MCF 10A (cell line): ENCODE measurements at regions not wholly inside any gene's neighbourhood (a gene's known extent, or its start where the extent isn't known, plus 50 kb on each side); places are given as distances from the start of the nearest gene placed in this dataset.

ENCODE experiments used
- BruUV-seq: library from RNA; stranded (reverse); fragments of 400-500 nt; replicated peaks from 2 replicates; lab custom pipeline; 2021; lab: Mats Ljungman, UMichigan
- CTCF ChIA-PET: fragments of 300-600 bp; sonication (Branson Sonifier 250); formaldehyde crosslinking; extraction: SDS; loops from one replicate; lab custom pipeline; 2021; ENCODE audit warnings: antibody characterized with exemption, inconsistent platforms; lab: Yijun Ruan, JAX
- POLR2A ChIA-PET: fragments of 300-600, 350-650 bp; sonication (Branson Sonifier 250); formaldehyde crosslinking; extraction: SDS; loops from one replicate; lab custom pipeline; 2020; ENCODE audit warnings: antibody characterized with exemption, inconsistent platforms; lab: Yijun Ruan, JAX
- DNase-seq: peaks from one replicate; pipeline ENCODE4 v3.0.0-alpha.2; 2018; ENCODE audit not compliant: unreplicated experiment
- H3K27ac Mint-ChIP-seq: one replicate; pipeline ENCODE4 v1.8.0; 2022; ENCODE audit warnings: mild to moderate bottlenecking, low read depth, mixed read lengths; ENCODE audit not compliant: unreplicated experiment
- H3K27me3 Mint-ChIP-seq: one replicate; pipeline ENCODE4 v1.8.0; 2022; ENCODE audit warnings: mixed read lengths; ENCODE audit not compliant: insufficient read depth, unreplicated experiment
- H3K36me3 Mint-ChIP-seq: one replicate; pipeline ENCODE4 v1.8.0; 2022; ENCODE audit warnings: mild to moderate bottlenecking, moderate library complexity, mixed read lengths; ENCODE audit not compliant: insufficient read depth, unreplicated experiment
- H3K4me1 Mint-ChIP-seq: one replicate; pipeline ENCODE4 v1.8.0; 2022; ENCODE audit warnings: mixed read lengths; ENCODE audit not compliant: insufficient read depth, unreplicated experiment
- H3K4me3 Mint-ChIP-seq: one replicate; pipeline ENCODE4 v1.8.0; 2022; ENCODE audit warnings: mild to moderate bottlenecking, moderate library complexity, mixed read lengths; ENCODE audit not compliant: unreplicated experiment
- H3K9me3 Mint-ChIP-seq: one replicate; pipeline ENCODE4 v1.8.0; 2022; ENCODE audit warnings: mixed read lengths; ENCODE audit not compliant: unreplicated experiment
- intact Hi-C: fragments of 100-400 bp; cut with micrococcal nuclease; formaldehyde crosslinking; loops from 2 replicates; pipeline ENCODE4 v1.14.1; 2022
- TF ChIP-seq, protein P1 (sequence below): fragments of 200-600 bp; IDR thresholded peaks from one replicate; pipeline ENCODE4 v1.8.0; 2022; ENCODE audit warnings: antibody characterized with exemption, mild to moderate bottlenecking; ENCODE audit not compliant: unreplicated experiment

DNA sequence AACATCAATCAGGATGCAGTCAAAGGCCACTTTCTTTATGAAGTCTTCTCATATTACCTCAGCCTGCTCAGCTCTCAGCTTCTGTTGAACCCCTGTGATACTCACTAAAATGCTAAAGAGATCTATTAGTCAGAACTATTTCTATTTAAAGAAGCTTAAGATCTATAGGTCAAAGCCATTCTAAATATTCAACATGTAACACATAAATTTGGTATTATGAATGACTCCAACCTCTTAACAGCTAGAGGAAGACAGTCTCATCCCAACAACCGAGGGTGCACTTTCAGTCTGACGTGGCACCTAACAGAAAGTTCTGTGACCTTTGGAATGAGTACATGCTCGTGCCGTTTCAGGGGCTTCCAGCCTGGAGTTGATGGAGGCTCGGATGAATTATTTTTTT lies 301.5 kb upstream of the VLDLR start:
- no peak for DNase-seq
- POLR2A ChIA-PET = interaction anchor here (0.7 kb wide), 1 partner anchor 26 kb away, joined by 3 read pairs; no protein-coding TSS in a partner anchor
- Mint-ChIP-seq H3K4me3 (no peak overlapping the region), H3K9me3 (peaks cover 7% of the 10 kb centered on the region), H3K27me3 (no peaks in the 10 kb centered on the region), H3K4me1 (no peaks in the 10 kb centered on the region), H3K36me3 (no peaks in the 10 kb centered on the region), H3K27ac (no peak overlapping the region)
- TF ChIP-seq, protein P1, sequence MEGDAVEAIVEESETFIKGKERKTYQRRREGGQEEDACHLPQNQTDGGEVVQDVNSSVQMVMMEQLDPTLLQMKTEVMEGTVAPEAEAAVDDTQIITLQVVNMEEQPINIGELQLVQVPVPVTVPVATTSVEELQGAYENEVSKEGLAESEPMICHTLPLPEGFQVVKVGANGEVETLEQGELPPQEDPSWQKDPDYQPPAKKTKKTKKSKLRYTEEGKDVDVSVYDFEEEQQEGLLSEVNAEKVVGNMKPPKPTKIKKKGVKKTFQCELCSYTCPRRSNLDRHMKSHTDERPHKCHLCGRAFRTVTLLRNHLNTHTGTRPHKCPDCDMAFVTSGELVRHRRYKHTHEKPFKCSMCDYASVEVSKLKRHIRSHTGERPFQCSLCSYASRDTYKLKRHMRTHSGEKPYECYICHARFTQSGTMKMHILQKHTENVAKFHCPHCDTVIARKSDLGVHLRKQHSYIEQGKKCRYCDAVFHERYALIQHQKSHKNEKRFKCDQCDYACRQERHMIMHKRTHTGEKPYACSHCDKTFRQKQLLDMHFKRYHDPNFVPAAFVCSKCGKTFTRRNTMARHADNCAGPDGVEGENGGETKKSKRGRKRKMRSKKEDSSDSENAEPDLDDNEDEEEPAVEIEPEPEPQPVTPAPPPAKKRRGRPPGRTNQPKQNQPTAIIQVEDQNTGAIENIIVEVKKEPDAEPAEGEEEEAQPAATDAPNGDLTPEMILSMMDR = no peak
- CTCF ChIA-PET = interaction anchor here (1.0 kb wide), 1 partner anchor 137 kb away, joined by 5 read pairs; no protein-coding TSS in a partner anchor
- no TSS peak for BruUV-seq
- intact Hi-C loops = no loop called here

DNA sequence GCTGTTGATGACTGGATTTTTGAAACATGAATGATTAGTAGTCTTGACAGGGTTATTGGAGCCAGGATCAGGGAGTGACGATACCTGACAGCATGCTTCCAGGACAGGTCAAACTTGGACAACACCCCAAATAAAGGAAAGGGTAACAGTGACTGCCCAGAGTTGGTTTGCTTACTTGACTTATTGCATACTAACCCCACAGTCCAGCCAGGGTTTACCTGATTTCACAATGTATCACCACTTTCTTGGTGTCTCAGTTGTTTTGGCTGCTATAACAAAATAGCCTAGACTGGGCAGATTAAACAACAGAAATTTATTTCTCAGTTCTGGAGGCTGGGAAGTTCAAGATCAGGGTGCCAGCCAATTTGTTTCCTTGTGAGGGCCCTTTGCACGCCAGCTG lies 301.0 kb upstream of the VLDLR start:
- H3K36me3 Mint-ChIP-seq = no peaks in the 10 kb centered on the region
- no peak overlapping the region for H3K4me3 Mint-ChIP-seq
- intact Hi-C loops = no loop called here
- no peak for DNase-seq
- no peak overlapping the region for H3K27ac Mint-ChIP-seq
- ChIA-PET POLR2A (interaction anchor here (0.7 kb wide), 1 partner anchor 27 kb away, joined by 3 read pairs; no protein-coding TSS in a partner anchor), CTCF (interaction anchor here (0.6 kb wide), 1 partner anchor 86 kb away, joined by 4 read pairs; no protein-coding TSS in a partner anchor)
- no TSS peak for BruUV-seq
- peaks cover 2% of the 10 kb centered on the region for H3K9me3 Mint-ChIP-seq
- no peaks in the 10 kb centered on the region for H3K4me1 Mint-ChIP-seq
- no peaks in the 10 kb centered on the region for H3K27me3 Mint-ChIP-seq
- TF ChIP-seq, protein P1 = no peak

DNA sequence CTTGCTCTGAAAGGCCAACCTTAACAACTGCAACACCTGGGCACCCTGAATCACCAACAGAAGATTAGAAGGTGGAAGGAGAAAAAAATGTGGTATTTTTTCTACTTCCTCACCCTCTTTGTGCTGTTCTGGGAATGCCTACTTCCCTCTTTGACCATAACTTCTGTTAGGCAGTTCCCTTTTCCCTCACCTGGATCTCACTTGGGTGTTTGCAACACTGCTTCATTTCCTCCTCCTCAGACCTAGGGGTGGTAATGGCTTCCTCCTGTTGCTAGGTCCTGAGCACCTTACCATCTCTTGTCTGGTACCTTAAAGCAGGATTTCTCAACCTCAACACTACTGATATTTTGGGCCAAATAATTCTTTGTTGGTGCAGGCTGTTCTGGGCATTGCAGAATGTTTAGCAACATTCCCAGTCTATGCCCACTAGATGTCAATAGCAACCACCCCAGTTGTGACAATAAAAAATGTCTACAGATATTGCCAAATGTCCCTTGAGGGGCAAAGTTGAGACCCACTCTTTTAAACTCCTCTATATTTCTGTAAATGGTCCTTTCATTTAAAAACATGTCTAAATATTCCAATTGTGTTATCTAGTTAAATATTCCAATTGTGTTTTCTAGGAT lies 300.0 kb upstream of the VLDLR start:
- H3K9me3 Mint-ChIP-seq = no peaks in the 10 kb centered on the region
- no TSS peak for BruUV-seq
- DNase-seq = no peak
- intact Hi-C loops = no loop called here
- ChIA-PET CTCF (no interaction called here), POLR2A (no interaction called here)
- no peaks in the 10 kb centered on the region for H3K4me1 Mint-ChIP-seq
- H3K27ac Mint-ChIP-seq = no peak overlapping the region
- H3K4me3 Mint-ChIP-seq = no peak overlapping the region
- TF ChIP-seq, protein P1 = no peak
- H3K27me3 Mint-ChIP-seq = no peaks in the 10 kb centered on the region
- H3K36me3 Mint-ChIP-seq = no peaks in the 10 kb centered on the region

DNA sequence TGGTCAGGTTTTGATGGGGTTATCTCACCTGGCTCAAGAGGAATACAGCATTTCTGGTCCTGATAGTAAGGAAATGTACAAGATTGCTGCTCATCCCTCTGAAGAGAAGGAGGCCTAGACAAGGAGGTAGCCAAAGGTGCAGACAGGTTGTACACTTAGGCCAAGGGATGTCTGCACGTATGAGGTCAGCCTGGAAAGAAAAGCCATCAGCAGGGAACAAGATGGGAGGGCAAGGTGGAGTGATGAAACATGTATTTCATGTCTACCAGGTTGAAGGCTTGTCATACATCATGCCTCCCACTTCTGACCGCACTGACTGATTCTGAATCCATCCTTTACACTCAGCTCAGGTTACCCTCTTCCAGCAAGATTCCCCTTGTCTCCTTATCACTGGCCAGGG lies 296.8 kb upstream of the VLDLR start:
- no TSS peak for BruUV-seq
- Mint-ChIP-seq H3K36me3 (no peaks in the 10 kb centered on the region), H3K4me1 (no peaks in the 10 kb centered on the region), H3K4me3 (no peak overlapping the region), H3K27me3 (no peaks in the 10 kb centered on the region), H3K9me3 (no peaks in the 10 kb centered on the region), H3K27ac (no peak overlapping the region)
- CTCF ChIA-PET = interaction anchor here (0.6 kb wide), 1 partner anchor 78 kb away, joined by 3 read pairs; no protein-coding TSS in a partner anchor
- no peak for DNase-seq
- POLR2A ChIA-PET = interaction anchor here (0.6 to 1.0 kb wide), 2 partner anchors 40 to 222 kb away, joined by 3 read pairs; no protein-coding TSS in a partner anchor
- TF ChIP-seq, protein P1 = no peak
- intact Hi-C loops = no loop called here
